HG03571 (cell line): ENCODE measurements at regions not wholly inside any gene's neighbourhood (a gene's known extent, or its start where the extent isn't known, plus 50 kb on each side); places are given as distances from the start of the nearest gene placed in this dataset.

Experiments
- ATAC-seq: cut with Tn5 transposase; IDR thresholded peaks from one replicate; pipeline ENCODE4 v1.9.1; 2021; ENCODE audit not compliant: unreplicated experiment

GRCh38 chr11:16685914-16686313 is 52.5 kb upstream of the C11orf58 start:
- ATAC-seq = no peak

- ATAC-seq = no peak
These were observed 59.9 kb upstream of the C11orf58 start for GRCh38 chr11:16678466-16679116.

GRCh38 chr11:16669799-16670415 is 68.5 kb upstream of the C11orf58 start:
- no peak for ATAC-seq

- no peak for ATAC-seq
These were observed 105.9 kb upstream of the C11orf58 start for GRCh38 chr11:16632295-16633200.

GRCh38 chr11:16630651-16631050 is 107.8 kb upstream of the C11orf58 start:
- no peak for ATAC-seq

GRCh38 chr11:16618431-16618830 is 120.0 kb upstream of the C11orf58 start:
- ATAC-seq = no peak

GRCh38 chr11:16615480-16615879 is 123.0 kb upstream of the C11orf58 start:
- ATAC-seq = no peak

GRCh38 chr11:16613512-16614381 is 124.7 kb upstream of the C11orf58 start:
- ATAC-seq = peak; percentile 99

GRCh38 chr11:16613262-16613511 is 125.3 kb upstream of the C11orf58 start:
- ATAC-seq = no peak

- no peak for ATAC-seq
These were observed 125.7 kb upstream of the C11orf58 start for GRCh38 chr11:16612566-16613261.

GRCh38 chr11:16611926-16612565 is 126.4 kb upstream of the C11orf58 start:
- no peak for ATAC-seq

GRCh38 chr11:16611401-16611921 is 127.0 kb upstream of the C11orf58 start:
- ATAC-seq = no peak

GRCh38 chr11:16610738-16611388 is 127.6 kb upstream of the C11orf58 start:
- no peak for ATAC-seq

GRCh38 chr11:16610213-16610737 is 128.2 kb upstream of the C11orf58 start:
- ATAC-seq = no peak

- no peak for ATAC-seq
These were observed 128.7 kb upstream of the C11orf58 start for GRCh38 chr11:16609769-16610168.

GRCh38 chr11:16607675-16608644 is 130.5 kb upstream of the C11orf58 start:
- ATAC-seq = no peak

GRCh38 chr11:16606784-16607674 is 131.4 kb upstream of the C11orf58 start:
- ATAC-seq = no peak
